NCI-H2107 treated with DMSO at 0.1 percent for 48 hours (cell line): ENCODE measurements at regions not wholly inside any gene's neighbourhood (a gene's known extent, or its start where the extent isn't known, plus 50 kb on each side); places are given as distances from the start of the nearest gene placed in this dataset.
"Not testable (repeated sequence)": the region's sequence is repeated elsewhere in the genome, so short reads cannot be mapped to it uniquely, and the experiment has no call there.

Experiments
- DNase-seq: peaks from one replicate; lab custom pipeline; 2025; ENCODE audit not compliant: unreplicated experiment; lab: John Stamatoyannopoulos, UW

GRCh38 chr2:64792995-64793639 lies 139.4 kb upstream of the SERTAD2 start:
- DNase-seq, result no peak

GRCh38 chr2:64793701-64794100 lies 140.0 kb upstream of the SERTAD2 start:
- DNase-seq, result no peak

DNA sequence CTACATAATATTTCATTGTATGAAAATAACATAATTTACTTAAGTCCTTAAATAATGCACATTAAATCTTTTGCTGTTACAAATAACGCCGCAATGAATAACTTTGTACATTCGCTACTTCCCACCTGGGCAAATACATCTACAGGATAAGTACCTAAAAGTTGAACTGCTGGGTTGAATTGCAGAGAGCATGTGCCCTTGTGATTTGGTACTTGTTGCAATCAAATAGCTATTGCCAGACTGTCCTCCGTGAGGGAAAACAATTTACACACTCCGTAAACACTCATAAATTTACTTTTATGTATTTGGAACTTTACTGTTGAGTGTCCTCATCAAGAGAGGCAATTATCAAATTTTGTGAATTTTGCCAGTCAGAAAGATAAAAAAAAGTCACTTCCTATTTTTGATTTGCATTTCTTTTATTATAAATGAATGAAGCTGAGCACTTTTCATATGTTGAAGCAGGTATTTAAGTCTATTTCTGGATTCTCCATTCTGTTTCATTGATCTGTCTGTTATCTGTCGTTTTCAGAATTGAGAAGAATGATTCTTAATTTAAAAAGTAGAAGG lies 140.8 kb upstream of the SERTAD2 start:
- no peak for DNase-seq

GRCh38 chr2:64795024-64795592 lies 141.4 kb upstream of the SERTAD2 start:
- DNase-seq, result no peak

DNA sequence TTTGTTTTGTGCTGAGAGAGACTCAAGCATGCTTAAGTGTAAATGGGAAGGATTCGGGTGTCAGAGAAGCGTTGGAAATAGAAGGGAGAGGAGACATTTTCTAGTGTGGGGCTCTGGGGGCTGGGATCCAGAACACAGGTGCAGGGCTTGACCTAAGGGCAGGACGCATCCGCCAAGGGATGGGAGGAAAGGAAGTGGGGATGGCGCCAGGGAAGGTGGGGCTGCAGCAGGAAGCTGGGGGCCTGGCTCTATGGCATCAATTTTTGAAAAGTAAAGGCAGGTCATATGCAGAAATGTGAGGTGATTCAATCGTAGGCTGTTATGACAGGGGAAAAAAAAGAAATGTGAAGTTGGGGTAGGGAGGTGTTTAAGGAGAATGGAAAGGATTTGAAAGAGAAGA lies 143.2 kb upstream of the SERTAD2 start:
- no peak for DNase-seq

DNA sequence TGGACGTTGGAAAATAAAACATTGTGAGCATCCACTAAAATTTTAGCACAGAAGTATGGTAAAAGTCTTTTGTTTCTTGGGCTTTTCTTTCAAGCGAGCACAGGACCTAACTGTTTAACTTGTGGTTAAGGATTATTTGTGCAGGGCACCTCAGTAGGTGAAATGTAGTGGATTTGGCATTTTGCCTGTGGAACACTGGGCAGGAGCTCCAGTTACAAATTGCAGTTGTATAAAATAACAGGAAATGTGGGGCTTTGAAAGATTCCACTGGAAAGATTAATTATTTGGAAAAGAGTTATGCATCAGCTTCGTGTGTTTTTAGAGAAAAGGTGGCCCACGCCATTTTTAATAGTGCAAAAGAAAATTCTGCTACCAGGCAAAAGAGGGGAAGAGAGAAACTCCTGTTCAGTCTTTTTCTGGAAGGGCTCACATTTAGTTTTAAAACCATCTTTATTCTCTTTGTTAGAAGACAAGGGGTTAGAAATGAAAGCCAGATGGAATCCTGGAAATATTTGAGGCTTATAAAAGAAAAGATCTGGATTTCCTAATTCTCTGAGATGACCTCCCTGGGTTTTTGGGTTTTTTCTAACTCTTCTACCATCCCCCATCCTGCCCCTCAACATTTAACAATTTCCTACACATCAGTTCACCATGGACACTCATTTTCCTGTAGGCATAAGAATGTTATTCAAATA lies 144.3 kb upstream of the SERTAD2 start:
- peak; percentile 86 for DNase-seq

- no peak for DNase-seq
These were observed 146.0 kb upstream of the SERTAD2 start for GRCh38 chr2:64799592-64800252.

GRCh38 chr2:64803776-64804175 lies 150.1 kb upstream of the SERTAD2 start:
- no peak for DNase-seq

DNA sequence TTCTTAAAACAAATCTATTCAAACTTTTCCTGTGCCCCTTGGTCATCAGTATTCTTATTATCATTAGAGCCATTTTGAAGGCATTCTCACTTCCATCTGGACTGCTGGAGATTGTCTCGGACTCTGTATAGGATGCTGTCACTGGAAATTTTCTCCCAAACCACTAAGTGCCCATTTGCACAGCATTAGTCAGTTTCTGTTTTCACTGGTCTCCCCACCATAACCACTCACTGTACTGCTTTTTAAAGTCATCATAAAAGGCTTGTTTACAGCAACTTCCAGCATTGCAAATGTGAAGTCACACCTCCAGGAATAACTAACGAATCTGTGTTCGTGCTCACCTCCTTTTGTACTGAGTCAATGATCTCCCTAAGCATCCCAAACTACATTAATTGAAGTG lies 150.9 kb upstream of the SERTAD2 start:
- no peak for DNase-seq

GRCh38 chr2:64807417-64807816 lies 153.7 kb upstream of the SERTAD2 start:
- no peak for DNase-seq

GRCh38 chr2:64808092-64808491 lies 154.4 kb upstream of the SERTAD2 start:
- no peak for DNase-seq

DNA sequence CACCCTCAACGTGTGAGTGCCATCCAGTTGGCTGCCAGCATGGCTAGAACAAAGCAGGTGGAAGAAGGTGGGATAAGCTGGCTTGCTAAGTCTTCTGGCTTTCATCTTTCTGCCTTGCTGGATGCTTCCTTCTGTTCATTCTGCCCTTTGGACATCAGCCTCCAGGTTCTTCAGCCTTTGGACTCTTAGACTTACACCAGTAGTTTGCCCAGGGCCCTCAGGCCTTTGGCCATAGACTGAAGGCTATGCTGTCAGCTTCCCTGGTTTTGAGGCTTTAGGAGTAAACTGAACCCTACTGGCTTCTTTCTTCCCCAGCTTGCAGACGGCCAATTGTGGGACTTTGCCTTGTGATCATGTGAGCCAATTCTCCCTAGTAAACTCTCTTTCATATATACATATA lies 155.0 kb upstream of the SERTAD2 start:
- no peak for DNase-seq

GRCh38 chr2:64809216-64809615 lies 155.5 kb upstream of the SERTAD2 start:
- DNase-seq, result no peak

DNA sequence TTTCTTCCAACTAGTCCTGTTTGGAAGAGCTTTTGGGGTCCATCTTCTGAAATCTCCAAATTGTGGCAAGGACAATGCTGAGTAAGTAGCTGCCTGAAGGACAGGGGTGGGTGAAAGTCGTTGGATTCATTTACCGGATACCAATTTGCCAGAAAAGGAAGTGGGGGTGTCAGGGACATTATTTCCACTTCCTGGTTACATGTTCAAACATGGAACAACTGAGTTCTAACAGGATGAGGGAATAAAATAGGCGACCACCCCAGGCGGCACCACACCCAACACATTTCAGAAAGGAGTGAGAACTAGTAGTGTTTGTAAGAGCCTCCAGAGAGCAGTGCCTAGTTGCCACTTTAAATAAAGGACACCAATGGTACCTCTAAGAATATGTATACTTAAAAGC lies 158.6 kb upstream of the SERTAD2 start:
- no peak for DNase-seq

- DNase-seq, result no peak
These were observed 160.3 kb upstream of the SERTAD2 start for GRCh38 chr2:64814007-64814406.

- not testable (repeated sequence) for DNase-seq
These were observed 162.8 kb upstream of the SERTAD2 start for GRCh38 chr2:64816526-64816925.

DNA sequence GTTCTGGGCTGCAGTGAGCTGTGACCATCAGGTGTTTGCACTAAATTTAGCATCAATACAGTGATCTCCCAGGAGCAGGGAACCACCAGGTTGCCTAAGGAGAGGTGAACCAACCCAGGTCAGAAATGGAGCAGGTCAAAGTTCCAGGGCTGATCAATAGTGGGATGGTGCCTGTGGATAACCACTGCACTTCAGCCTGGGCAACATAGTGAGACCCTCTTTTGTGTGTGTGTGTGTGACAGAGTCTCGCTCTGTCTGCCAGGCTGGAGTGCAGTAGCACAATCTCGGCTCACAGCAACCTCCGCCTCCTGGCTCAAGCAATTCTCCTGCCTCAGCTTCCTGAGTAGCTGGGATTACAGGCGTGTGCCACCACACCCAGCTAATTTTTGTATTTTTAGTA lies 163.7 kb upstream of the SERTAD2 start:
- DNase-seq, result no peak

GRCh38 chr2:64818664-64819060 lies 164.9 kb upstream of the SERTAD2 start:
- DNase-seq, result no peak

- DNase-seq, result no peak
These were observed 165.6 kb upstream of the SERTAD2 start for GRCh38 chr2:64819361-64819760.

- no peak for DNase-seq
These were observed 166.3 kb upstream of the SERTAD2 start for GRCh38 chr2:64819774-64820688.

- DNase-seq, result no peak
These were observed 167.2 kb upstream of the SERTAD2 start for GRCh38 chr2:64820901-64821300.
